ENCODE measurements at regions not wholly inside any gene's neighbourhood (a gene's known extent, or its start where the extent isn't known, plus 50 kb on each side); places are given as distances from the start of the nearest gene placed in this dataset.

GRCh38 chr15:79197285-79197684 is 85.2 kb upstream of the ANKRD34C start:
- no peak overlapping the region for H3K27ac ChIP-seq
- TF ChIP-seq CTCF (IDR thresholded peaks at IDR 0.05) (no peak), ZFX (IDR thresholded peaks at IDR 0.05; ENCODE audit: borderline replicate concordance) (no peak)

- no peak for TF ChIP-seq ZFX (IDR thresholded peaks at IDR 0.05; ENCODE audit: borderline replicate concordance)
- no peak for TF ChIP-seq CTCF (IDR thresholded peaks at IDR 0.05)
- no peak overlapping the region for H3K27ac ChIP-seq
Measured at GRCh38 chr15:79195802-79196201, 86.7 kb upstream of the ANKRD34C start.

- no peak overlapping the region for H3K27ac ChIP-seq
- no peak for TF ChIP-seq CTCF (IDR thresholded peaks at IDR 0.05)
- no peak for TF ChIP-seq ZFX (IDR thresholded peaks at IDR 0.05; ENCODE audit: borderline replicate concordance)
Measured at GRCh38 chr15:79195239-79195638, 87.3 kb upstream of the ANKRD34C start.

- no peak for TF ChIP-seq CTCF (IDR thresholded peaks at IDR 0.05)
- TF ChIP-seq ZFX (IDR thresholded peaks at IDR 0.05; ENCODE audit: borderline replicate concordance): no peak
- no peak overlapping the region for H3K27ac ChIP-seq
Measured at GRCh38 chr15:79194386-79194785, 88.1 kb upstream of the ANKRD34C start.

GRCh38 chr15:79193549-79193948 is 89.0 kb upstream of the ANKRD34C start:
- no peak overlapping the region for H3K27ac ChIP-seq
- TF ChIP-seq CTCF (IDR thresholded peaks at IDR 0.05) (no peak), ZFX (IDR thresholded peaks at IDR 0.05; ENCODE audit: borderline replicate concordance) (no peak)

- TF ChIP-seq ZFX (IDR thresholded peaks at IDR 0.05; ENCODE audit: borderline replicate concordance) (no peak), CTCF (IDR thresholded peaks at IDR 0.05) (no peak)
- H3K27ac ChIP-seq: no peak overlapping the region
Measured at GRCh38 chr15:79193103-79193502, 89.4 kb upstream of the ANKRD34C start.

- TF ChIP-seq ZFX (IDR thresholded peaks at IDR 0.05; ENCODE audit: borderline replicate concordance) (no peak), CTCF (IDR thresholded peaks at IDR 0.05) (no peak)
- H3K27ac ChIP-seq: no peak overlapping the region
Measured at GRCh38 chr15:79192462-79193036, 90.0 kb upstream of the ANKRD34C start.

All from 22Rv1 (cell line).